Neural cell (in vitro differentiated cells): ENCODE measurements at regions not wholly inside any gene's neighbourhood (a gene's known extent, or its start where the extent isn't known, plus 50 kb on each side); places are given as distances from the start of the nearest gene placed in this dataset.

Experiments
- EP300 ChIP-seq: fragments of 450-650 bp; conservative IDR thresholded peaks from 2 replicates; pipeline ENCODE4 v1.6.1; 2014; ENCODE audit warnings: antibody characterized with exemption, mild to moderate bottlenecking, moderate library complexity; ENCODE audit not compliant: poor library complexity, severe bottlenecking
- POLR2AphosphoS5 ChIP-seq: IDR thresholded peaks from 2 replicates; pipeline ENCODE4 v1.6.1; 2012
- RAD21 ChIP-seq: fragments of 450-650 bp; conservative IDR thresholded peaks from 2 replicates; pipeline ENCODE4 v1.6.1; 2014; ENCODE audit warnings: antibody characterized with exemption, mild to moderate bottlenecking, moderate library complexity
- TAF1 ChIP-seq: IDR thresholded peaks from 2 replicates; pipeline ENCODE4 v1.6.1; 2012; ENCODE audit warnings: low read depth
- TF ChIP-seq, protein P1 (sequence below): fragments of 450-650 bp; IDR thresholded peaks from 2 replicates; pipeline ENCODE4 v1.5.1; 2014; ENCODE audit warnings: antibody characterized with exemption, mild to moderate bottlenecking, moderate library complexity; ENCODE audit not compliant: poor library complexity, severe bottlenecking

DNA sequence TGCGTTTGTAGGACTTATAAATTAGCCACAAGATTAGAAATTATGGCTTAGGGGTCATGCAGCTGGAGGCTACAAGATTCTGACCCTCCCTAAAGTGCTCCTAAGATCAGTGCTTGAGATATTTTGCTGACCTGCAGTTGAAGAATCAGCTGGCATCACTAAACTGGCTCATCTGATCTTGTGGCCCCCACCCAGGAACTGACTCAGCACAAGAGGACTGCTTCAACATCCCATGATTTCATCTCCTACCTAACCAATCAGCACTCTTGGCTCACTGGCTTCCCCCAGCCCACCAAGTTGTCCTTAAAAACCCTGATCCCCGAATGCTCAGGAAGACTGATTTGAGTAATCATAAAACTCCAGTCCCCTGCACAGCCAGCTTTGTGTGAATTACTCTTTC, 86.4 kb upstream of the ERCC4 start:
- TF ChIP-seq, protein P1, sequence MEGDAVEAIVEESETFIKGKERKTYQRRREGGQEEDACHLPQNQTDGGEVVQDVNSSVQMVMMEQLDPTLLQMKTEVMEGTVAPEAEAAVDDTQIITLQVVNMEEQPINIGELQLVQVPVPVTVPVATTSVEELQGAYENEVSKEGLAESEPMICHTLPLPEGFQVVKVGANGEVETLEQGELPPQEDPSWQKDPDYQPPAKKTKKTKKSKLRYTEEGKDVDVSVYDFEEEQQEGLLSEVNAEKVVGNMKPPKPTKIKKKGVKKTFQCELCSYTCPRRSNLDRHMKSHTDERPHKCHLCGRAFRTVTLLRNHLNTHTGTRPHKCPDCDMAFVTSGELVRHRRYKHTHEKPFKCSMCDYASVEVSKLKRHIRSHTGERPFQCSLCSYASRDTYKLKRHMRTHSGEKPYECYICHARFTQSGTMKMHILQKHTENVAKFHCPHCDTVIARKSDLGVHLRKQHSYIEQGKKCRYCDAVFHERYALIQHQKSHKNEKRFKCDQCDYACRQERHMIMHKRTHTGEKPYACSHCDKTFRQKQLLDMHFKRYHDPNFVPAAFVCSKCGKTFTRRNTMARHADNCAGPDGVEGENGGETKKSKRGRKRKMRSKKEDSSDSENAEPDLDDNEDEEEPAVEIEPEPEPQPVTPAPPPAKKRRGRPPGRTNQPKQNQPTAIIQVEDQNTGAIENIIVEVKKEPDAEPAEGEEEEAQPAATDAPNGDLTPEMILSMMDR, result no peak
- TF ChIP-seq POLR2AphosphoS5 (no peak), TAF1 (no peak), RAD21 (no peak), EP300 (no peak)
